MM.1S (cell line): ENCODE measurements at regions not wholly inside any gene's neighbourhood (a gene's known extent, or its start where the extent isn't known, plus 50 kb on each side); places are given as distances from the start of the nearest gene placed in this dataset.

Experiments used
- DNase-seq: peaks from one replicate; pipeline ENCODE4 v3.0.0-alpha.2; 2015
- H2AFZ ChIP-seq: fragments of 300-600 bp; sonication (generic); 2 replicates; pipeline ENCODE4 v1.6.0; 2016; ENCODE audit warnings: antibody characterized with exemption, low read length
- H3F3A ChIP-seq: fragments of 300-600 bp; sonication (generic); 2 replicates; pipeline ENCODE4 v1.6.1; 2016; ENCODE audit warnings: mild to moderate bottlenecking, antibody characterized with exemption, low read length, moderate library complexity, mixed read lengths; ENCODE audit not compliant: insufficient read depth
- H3K27ac ChIP-seq: fragments of 300-600 bp; sonication (generic); 2 replicates; pipeline ENCODE4 v1.5.1; 2016; ENCODE audit warnings: mild to moderate bottlenecking, low read length
- H3K27me3 ChIP-seq: fragments of 300-600 bp; sonication (generic); replicated peaks from 2 replicates; pipeline ENCODE4 v1.6.0; 2016; ENCODE audit warnings: low read length; ENCODE audit not compliant: insufficient read depth
- H3K36me3 ChIP-seq: fragments of 300-600 bp; sonication (generic); replicated peaks from 2 replicates; pipeline ENCODE4 v1.6.1; 2016; ENCODE audit warnings: mild to moderate bottlenecking, low read length, mixed read lengths; ENCODE audit not compliant: insufficient read depth
- H3K4me1 ChIP-seq: fragments of 300-600 bp; sonication (generic); 2 replicates; pipeline ENCODE4 v1.6.1; 2016; ENCODE audit warnings: low read length, mixed read lengths
- H3K4me2 ChIP-seq: fragments of 300-600 bp; sonication (generic); 2 replicates; pipeline ENCODE4 v1.6.0; 2016; ENCODE audit warnings: low read depth, low read length
- H3K4me3 ChIP-seq: fragments of 300-600 bp; sonication (generic); 2 replicates; pipeline ENCODE4 v1.5.1; 2016; ENCODE audit warnings: low read length, mixed read lengths
- H3K79me2 ChIP-seq: fragments of 300-600 bp; sonication (generic); 2 replicates; pipeline ENCODE4 v1.6.1; 2016; ENCODE audit warnings: mixed run types, low read length, mixed read lengths
- H3K9ac ChIP-seq: fragments of 300-600 bp; sonication (generic); 2 replicates; pipeline ENCODE4 v1.6.1; 2016; ENCODE audit warnings: low read length, mixed read lengths
- H3K9me2 ChIP-seq: fragments of 300-600 bp; sonication (generic); replicated peaks from 2 replicates; pipeline ENCODE4 v1.6.1; 2016; ENCODE audit warnings: mild to moderate bottlenecking, low read length, mixed read lengths; ENCODE audit not compliant: insufficient read depth
- H3K9me3 ChIP-seq: fragments of 300-600 bp; sonication (generic); replicated peaks from 2 replicates; pipeline ENCODE4 v1.6.1; 2016; ENCODE audit warnings: mild to moderate bottlenecking, low read length, mixed read lengths; ENCODE audit not compliant: insufficient read depth
- H4K20me1 ChIP-seq: fragments of 300-600 bp; sonication (generic); 2 replicates; pipeline ENCODE4 v1.6.1; 2016; ENCODE audit warnings: mild to moderate bottlenecking, low read length, moderate library complexity, mixed read lengths; ENCODE audit not compliant: insufficient read depth
- EZH2 ChIP-seq: fragments of 300-600 bp; sonication (generic); optimal IDR thresholded peaks from 2 replicates; pipeline ENCODE3; 2017; ENCODE audit warnings: low read depth, mild to moderate bottlenecking, antibody characterized with exemption, low read length, mixed read lengths
- EZH2phosphoT487 ChIP-seq: fragments of 300-600 bp; sonication (generic); IDR thresholded peaks from 2 replicates; pipeline ENCODE4 v1.6.1; 2018; ENCODE audit warnings: antibody characterized with exemption, low read length
- TF ChIP-seq, protein P1 (sequence below): fragments of 300-600 bp; sonication (generic); IDR thresholded peaks from 2 replicates; pipeline ENCODE4 v1.5.1; 2016; ENCODE audit warnings: antibody characterized with exemption, low read length, mixed read lengths

DNA sequence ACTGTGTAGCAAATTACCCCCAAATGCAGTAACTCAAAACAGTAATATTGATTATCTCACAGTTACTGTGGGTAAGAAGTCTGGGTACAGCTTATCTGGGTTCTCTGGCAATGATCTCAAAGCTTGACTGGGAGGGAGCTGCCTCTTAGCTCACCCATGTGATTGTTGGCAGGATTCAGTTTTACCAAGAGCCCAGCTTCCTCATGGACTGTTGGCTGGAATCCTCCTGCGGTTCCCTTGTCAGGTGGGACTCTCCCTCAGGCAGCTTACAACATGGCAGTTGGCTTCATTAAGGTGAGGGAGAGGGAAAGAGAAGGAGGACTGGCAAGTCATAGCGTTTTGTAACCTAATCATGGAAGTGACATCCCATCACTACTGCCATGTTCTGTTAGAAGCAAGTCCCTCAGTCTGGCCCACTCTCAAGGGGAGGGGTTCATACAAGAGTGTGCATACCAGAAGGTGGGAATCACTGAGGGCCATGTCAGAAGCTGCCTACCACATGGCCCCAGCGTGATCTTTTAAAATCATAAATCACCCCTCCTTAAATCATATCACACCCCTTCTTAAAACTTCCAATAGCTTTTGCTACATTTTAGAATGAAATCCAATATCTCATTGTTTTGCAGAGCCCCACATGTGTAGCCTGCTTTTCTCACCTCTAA lies 108.1 kb downstream of the OLFM4 start:
- no peak overlapping the region for H3K27ac ChIP-seq
- no peaks in the 10 kb centered on the region for H3K79me2 ChIP-seq
- H3K4me2 ChIP-seq = no peak overlapping the region
- no peaks in the 10 kb centered on the region for H3K9me2 ChIP-seq
- H3K4me1 ChIP-seq = no peaks in the 10 kb centered on the region
- H2AFZ ChIP-seq = no peak overlapping the region
- H3K4me3 ChIP-seq = no peak overlapping the region
- no peaks in the 10 kb centered on the region for H4K20me1 ChIP-seq
- H3K9ac ChIP-seq = no peak overlapping the region
- DNase-seq = no peak
- TF ChIP-seq, protein P1, sequence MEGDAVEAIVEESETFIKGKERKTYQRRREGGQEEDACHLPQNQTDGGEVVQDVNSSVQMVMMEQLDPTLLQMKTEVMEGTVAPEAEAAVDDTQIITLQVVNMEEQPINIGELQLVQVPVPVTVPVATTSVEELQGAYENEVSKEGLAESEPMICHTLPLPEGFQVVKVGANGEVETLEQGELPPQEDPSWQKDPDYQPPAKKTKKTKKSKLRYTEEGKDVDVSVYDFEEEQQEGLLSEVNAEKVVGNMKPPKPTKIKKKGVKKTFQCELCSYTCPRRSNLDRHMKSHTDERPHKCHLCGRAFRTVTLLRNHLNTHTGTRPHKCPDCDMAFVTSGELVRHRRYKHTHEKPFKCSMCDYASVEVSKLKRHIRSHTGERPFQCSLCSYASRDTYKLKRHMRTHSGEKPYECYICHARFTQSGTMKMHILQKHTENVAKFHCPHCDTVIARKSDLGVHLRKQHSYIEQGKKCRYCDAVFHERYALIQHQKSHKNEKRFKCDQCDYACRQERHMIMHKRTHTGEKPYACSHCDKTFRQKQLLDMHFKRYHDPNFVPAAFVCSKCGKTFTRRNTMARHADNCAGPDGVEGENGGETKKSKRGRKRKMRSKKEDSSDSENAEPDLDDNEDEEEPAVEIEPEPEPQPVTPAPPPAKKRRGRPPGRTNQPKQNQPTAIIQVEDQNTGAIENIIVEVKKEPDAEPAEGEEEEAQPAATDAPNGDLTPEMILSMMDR = no peak
- TF ChIP-seq EZH2 (no peak), EZH2phosphoT487 (no peak)
- no peaks in the 10 kb centered on the region for H3F3A ChIP-seq
- no peaks in the 10 kb centered on the region for H3K36me3 ChIP-seq
- H3K27me3 ChIP-seq = no peaks in the 10 kb centered on the region
- H3K9me3 ChIP-seq = no peaks in the 10 kb centered on the region

DNA sequence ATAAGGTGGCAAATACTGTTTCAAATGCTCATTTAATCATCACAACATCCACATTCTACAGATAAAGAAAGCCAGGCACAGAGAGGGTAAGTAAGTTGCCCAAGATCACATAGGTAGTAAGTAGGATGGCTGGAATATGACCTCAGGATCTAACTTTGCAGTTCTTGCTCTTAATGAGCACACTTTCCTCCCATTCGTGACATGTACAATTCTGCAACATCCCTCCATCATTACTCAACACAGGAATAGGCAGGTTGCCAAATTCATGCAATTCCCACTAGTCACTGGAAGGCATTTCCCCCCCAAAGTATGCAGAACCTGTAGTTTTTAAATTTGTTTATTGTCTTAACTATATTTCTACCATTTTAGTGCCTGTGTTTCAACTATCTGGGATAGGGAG lies 109.2 kb downstream of the OLFM4 start:
- no peak overlapping the region for H3K9ac ChIP-seq
- no peak overlapping the region for H2AFZ ChIP-seq
- H4K20me1 ChIP-seq = no peaks in the 10 kb centered on the region
- no peak overlapping the region for H3K4me3 ChIP-seq
- TF ChIP-seq EZH2 = no peak
- TF ChIP-seq, protein P1 = no peak
- TF ChIP-seq EZH2phosphoT487 = no peak
- no peaks in the 10 kb centered on the region for H3K36me3 ChIP-seq
- no peak overlapping the region for H3K27ac ChIP-seq
- no peak overlapping the region for H3K4me2 ChIP-seq
- no peaks in the 10 kb centered on the region for H3K9me3 ChIP-seq
- no peaks in the 10 kb centered on the region for H3K9me2 ChIP-seq
- no peaks in the 10 kb centered on the region for H3K79me2 ChIP-seq
- H3K4me1 ChIP-seq = no peaks in the 10 kb centered on the region
- no peak for DNase-seq
- H3F3A ChIP-seq = no peaks in the 10 kb centered on the region
- no peaks in the 10 kb centered on the region for H3K27me3 ChIP-seq

DNA sequence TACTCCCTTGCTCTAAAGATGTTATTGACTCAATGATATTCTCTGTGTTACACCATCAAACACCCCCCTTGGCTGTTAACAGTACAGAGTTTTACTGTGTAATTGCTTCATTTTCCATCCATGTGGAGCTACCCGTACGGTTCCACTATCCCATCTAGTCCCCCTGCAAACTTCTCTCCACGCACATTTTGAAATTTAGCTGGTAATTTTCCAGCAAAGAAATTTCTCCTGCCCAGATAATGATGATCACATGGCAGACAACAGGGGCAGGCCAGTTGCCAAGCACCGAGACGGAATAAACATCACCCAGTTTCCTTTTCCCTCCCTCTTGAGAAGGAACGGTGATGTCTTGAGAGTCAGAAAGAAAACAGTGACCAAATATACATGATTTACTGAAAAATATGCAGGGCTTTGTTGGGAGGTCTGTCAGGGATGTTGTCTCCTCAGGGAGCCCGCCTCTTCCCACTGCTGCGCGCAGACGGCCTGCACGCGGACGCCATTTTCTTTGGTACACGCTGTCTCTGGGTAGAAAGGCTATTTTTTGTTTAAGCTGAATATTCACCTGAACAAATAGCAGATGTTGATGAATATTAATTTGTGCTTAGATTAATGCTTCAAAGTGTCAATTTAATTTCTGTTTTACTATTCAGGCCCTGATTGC lies 109.9 kb downstream of the OLFM4 start:
- TF ChIP-seq EZH2 = no peak
- TF ChIP-seq EZH2phosphoT487 = no peak
- TF ChIP-seq, protein P1 = no peak
- no peak for DNase-seq
- H3K9me2 ChIP-seq = no peaks in the 10 kb centered on the region
- no peak overlapping the region for H3K4me3 ChIP-seq
- no peaks in the 10 kb centered on the region for H3K27me3 ChIP-seq
- H2AFZ ChIP-seq = no peak overlapping the region
- no peak overlapping the region for H3K4me2 ChIP-seq
- no peak overlapping the region for H3K9ac ChIP-seq
- no peaks in the 10 kb centered on the region for H3F3A ChIP-seq
- H3K4me1 ChIP-seq = no peaks in the 10 kb centered on the region
- no peak overlapping the region for H3K27ac ChIP-seq
- H3K79me2 ChIP-seq = no peaks in the 10 kb centered on the region
- no peaks in the 10 kb centered on the region for H4K20me1 ChIP-seq
- H3K36me3 ChIP-seq = no peaks in the 10 kb centered on the region
- no peaks in the 10 kb centered on the region for H3K9me3 ChIP-seq
